Stimulated activated CD8-positive, alpha-beta memory T cell treated with anti-CD3 and anti-CD28 coated beads, Interleukin-15, amount 100 ng/mL, for 48 hours (primary cell): ENCODE measurements at regions not wholly inside any gene's neighbourhood (a gene's known extent, or its start where the extent isn't known, plus 50 kb on each side); places are given as distances from the start of the nearest gene placed in this dataset.
"Not testable (repeated sequence)": the region's sequence is repeated elsewhere in the genome, so short reads cannot be mapped to it uniquely, and the experiment has no call there.

ENCODE experiments used
- DNase-seq, 2 donors: peaks; one replicate each; pipeline ENCODE4 v3.0.0-alpha.2; 2020; ENCODE audit warnings: low read depth in 2 of 2

- no peak for DNase-seq
Measured at GRCh38 chr9:38255599-38255998, 136.9 kb upstream of the ALDH1B1 start.

DNA sequence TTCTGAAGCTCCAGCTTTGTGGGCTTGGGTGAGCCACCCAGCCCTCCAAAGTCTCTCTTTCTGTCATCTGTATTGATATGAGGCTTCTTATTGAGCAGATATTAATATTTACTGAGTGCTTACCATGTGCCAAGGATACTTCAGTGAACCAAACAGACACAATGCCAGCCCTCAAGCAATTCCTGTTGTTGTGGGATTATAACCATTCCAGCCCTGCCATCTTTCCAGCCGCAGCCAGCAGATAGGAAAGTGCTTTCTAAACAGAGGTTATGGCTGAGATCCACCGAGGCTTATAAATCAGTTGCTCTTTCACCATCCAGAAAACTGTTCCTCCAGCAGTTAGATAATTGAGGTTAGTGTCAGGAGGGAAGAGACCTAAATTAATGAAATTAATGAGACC lies 137.7 kb upstream of the ALDH1B1 start:
- DNase-seq: no peak

DNA sequence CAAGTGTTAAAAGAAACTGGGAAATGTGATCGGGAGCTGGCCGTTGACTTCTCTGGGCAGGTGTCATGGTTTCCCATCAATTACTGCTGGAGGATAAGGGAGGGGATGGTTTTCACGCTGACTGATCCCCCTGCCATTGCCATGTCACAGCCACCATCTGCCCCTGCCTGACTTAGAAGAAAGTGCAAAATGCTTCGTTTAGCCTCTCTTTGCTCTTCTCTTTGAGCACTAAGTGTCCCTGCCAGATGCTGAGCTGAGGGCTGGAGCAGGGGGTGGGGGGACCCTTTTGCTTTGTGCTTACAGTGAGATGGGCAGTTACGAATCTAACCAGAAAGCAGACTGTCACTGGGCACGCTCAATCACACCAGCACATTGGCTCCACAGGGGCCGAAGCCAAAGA lies 138.4 kb upstream of the ALDH1B1 start:
- DNase-seq: no peak

- DNase-seq: no peak
Measured at GRCh38 chr9:38253200-38253599, 139.3 kb upstream of the ALDH1B1 start.

DNA sequence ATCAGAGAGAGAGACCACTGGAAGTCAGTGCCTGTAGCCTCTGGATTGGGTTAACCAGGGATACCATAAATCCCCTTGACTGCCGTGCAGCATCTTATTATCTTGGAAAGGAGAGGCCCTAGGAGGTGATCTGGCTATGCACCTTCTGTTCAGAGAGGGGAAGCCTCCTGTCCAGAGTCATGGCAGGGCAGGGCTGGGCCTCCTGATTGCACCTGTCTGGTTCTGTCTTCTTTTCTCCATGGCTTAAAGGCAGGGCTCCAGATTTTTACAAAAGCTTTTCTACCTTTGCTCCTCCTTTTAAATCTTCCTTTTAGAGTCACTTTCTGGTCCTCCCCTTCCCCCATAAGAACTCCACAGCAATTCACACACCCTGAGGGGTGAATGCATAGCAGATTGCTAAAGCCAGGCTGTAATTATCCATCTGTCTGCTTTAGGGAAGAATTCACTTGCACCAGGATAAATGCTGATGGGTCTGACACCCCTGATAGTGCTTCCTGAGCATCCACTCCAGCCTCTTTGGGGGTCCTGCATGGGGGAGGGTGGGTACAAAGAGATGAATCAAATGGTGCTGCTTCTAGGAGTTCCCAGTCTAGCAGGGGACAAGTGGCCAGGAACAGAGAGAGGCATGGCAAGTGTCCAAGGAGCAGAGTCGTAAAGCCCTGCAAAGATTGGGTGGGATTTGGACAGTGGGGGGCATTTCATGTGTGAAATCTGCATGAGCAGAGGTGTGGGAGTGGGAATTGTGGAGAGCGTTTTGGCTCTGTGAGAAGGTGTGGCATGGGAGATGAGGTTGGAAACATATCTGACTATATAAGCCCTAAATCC lies 141.3 kb upstream of the ALDH1B1 start:
- no peak for DNase-seq

GRCh38 chr9:38250279-38251035 lies 142.0 kb upstream of the ALDH1B1 start:
- DNase-seq: no peak

- DNase-seq: no peak
Measured at GRCh38 chr9:38249587-38250210, 142.8 kb upstream of the ALDH1B1 start.

DNA sequence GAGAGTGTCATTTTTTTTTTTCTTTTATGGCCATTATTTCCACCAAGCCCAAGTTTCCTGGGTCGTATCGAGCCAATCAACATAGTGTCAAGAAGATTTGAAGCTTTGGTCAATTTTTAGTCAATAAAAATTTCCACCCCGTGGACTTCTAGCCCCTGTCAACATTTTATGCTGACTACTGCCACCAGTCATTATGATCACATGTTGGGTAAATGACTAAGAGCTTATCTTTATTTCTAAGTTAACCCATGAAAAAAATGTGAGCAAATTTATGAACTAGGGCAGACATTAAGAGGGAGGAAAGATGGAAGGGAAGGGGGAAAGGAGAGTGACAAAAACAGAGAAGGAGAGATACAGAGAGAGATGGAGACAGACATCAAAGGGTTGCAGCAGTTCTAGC lies 143.5 kb upstream of the ALDH1B1 start:
- no peak for DNase-seq

GRCh38 chr9:38246833-38247232 lies 145.7 kb upstream of the ALDH1B1 start:
- DNase-seq: no peak

GRCh38 chr9:38244971-38245370 lies 147.5 kb upstream of the ALDH1B1 start:
- no peak for DNase-seq

GRCh38 chr9:38243993-38244392 lies 148.5 kb upstream of the ALDH1B1 start:
- DNase-seq: no peak

GRCh38 chr9:38242151-38242550 lies 150.4 kb upstream of the ALDH1B1 start:
- DNase-seq: not testable (repeated sequence)

DNA sequence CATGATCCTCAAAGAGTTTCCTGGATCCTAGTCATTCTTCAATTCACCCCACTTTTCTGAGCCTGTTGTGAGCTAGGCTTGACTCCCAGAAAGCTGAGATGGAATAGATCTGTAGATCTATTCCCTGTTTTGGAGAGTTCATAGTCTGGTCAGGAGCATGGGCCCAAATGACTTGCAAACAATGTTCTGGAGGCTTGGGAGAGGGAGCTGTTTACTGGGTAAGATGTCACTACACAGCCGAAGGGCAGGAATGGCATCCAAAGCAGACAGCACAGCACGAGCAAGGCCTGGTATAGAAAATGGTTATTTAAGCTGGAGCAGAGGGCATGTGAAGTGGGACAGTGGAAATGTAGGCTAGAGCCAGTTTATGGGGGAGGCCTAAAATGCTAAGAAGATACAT lies 152.5 kb upstream of the ALDH1B1 start:
- DNase-seq: no peak

DNA sequence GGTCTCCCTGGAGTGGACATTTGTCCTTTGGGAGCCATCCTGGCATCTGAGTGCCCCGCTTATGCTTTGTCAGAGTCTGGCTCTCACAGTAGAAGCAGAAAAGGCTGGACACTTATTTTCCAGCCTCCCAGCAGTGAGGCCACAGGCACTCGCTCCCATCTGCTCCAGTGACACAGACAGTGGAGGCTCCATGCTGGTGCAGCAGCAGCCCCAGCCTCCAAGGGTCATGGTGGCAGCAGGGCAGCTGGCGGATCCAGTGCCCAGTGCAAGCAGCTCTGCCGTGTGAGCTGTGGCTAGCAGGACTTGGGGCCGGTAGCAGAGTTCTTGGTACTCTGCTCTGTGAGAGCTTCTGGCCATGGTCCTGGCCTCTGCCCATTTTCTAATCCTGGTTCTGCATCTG lies 157.3 kb upstream of the ALDH1B1 start:
- no peak for DNase-seq

GRCh38 chr9:38234479-38235170 lies 157.9 kb upstream of the ALDH1B1 start:
- no peak for DNase-seq

- DNase-seq: no peak
Measured at GRCh38 chr9:38233796-38234355, 158.6 kb upstream of the ALDH1B1 start.

DNA sequence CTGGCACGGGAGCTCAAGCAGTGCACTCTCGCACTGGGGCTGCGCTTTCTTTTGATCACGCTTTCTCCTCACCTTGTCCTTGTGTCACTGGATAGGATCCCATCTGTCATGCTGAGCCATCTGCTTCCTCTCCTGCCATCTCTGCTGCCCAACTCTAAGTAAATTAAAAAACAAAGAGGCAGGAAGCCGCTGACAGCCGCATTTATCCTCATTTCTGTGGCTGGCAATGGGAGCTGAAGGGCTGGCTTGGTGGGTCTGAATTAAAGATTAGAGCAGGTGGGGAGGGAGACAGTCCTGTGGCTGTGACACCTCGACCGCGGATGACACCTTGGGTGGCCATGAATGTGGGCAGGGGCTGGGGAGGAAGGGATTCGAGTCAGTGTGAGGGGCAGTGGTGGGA lies 159.2 kb upstream of the ALDH1B1 start:
- DNase-seq: no peak

GRCh38 chr9:38232895-38233294 lies 159.6 kb upstream of the ALDH1B1 start:
- no peak for DNase-seq

- no peak for DNase-seq
Measured at GRCh38 chr9:38229504-38230155, 160.6 kb upstream of the SHB start.

DNA sequence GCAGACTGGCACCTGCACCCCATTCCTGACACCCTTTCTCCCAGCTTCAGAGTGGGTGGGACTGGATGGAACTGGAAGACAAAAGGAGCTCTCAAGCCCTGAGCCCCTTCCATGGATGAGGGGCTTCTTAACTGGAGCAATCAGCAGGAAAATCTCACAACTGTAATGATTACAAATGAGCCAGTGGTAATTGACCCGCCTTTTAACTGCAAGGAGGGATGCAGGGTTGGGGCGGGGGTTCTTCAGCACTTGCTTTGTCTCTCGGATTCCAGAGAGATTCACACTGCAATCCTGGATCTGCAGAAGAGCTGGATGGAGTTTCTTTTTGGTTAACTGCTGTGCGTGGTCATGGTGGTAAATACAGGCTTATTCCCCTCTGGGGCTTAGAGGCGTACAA lies 160.1 kb upstream of the SHB start:
- no peak for DNase-seq
